ENCODE measurements at regions not wholly inside any gene's neighbourhood (a gene's known extent, or its start where the extent isn't known, plus 50 kb on each side); places are given as distances from the start of the nearest gene placed in this dataset.

DNA sequence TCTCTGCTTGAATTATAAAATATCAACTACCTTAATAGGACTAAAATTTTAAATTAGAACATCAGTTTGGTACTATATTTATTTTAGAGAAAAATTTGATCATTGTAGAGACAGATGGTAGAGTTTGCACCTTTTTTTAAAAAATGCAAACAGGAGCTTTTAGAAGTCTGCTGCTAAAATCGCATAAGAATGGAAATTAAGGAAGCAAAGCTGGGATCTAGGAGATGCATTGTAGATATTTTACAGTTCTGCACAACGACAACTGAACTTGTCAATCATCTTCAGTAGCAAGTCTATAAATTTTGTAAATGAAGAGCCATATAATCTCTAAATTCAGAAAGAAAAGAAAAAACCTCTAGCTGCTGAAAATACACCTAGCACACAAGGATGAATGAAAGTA is 185.6 kb upstream of the KCNK2 start:
- TF ChIP-seq, protein P1, sequence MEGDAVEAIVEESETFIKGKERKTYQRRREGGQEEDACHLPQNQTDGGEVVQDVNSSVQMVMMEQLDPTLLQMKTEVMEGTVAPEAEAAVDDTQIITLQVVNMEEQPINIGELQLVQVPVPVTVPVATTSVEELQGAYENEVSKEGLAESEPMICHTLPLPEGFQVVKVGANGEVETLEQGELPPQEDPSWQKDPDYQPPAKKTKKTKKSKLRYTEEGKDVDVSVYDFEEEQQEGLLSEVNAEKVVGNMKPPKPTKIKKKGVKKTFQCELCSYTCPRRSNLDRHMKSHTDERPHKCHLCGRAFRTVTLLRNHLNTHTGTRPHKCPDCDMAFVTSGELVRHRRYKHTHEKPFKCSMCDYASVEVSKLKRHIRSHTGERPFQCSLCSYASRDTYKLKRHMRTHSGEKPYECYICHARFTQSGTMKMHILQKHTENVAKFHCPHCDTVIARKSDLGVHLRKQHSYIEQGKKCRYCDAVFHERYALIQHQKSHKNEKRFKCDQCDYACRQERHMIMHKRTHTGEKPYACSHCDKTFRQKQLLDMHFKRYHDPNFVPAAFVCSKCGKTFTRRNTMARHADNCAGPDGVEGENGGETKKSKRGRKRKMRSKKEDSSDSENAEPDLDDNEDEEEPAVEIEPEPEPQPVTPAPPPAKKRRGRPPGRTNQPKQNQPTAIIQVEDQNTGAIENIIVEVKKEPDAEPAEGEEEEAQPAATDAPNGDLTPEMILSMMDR (conservative IDR thresholded peaks at IDR 0.05 in 1 of 2, IDR thresholded peaks at IDR 0.05 in 1 of 2; ENCODE audit: low read depth in 1 of 2, low read length in 2 of 2), result no peak
- TF ChIP-seq EZH2 (IDR thresholded peaks at IDR 0.05; ENCODE audit: low read length, missing control alignments), result no peak
